Keratinocyte (primary cell): ENCODE measurements at regions not wholly inside any gene's neighbourhood (a gene's known extent, or its start where the extent isn't known, plus 50 kb on each side); places are given as distances from the start of the nearest gene placed in this dataset.

Experiments
- DNase-seq: peaks from one replicate; pipeline ENCODE4 v3.0.0-alpha.2; 2011; ENCODE audit warnings: low read depth, missing footprints, low spot score
- FAIRE-seq: peaks from 2 replicates; lab custom pipeline; 2011; peaks lifted over from hg19 to GRCh38; lab: Jason Lieb, UNC
- H2AFZ ChIP-seq: 2 replicates; pipeline ENCODE4 v1.6.0; 2012; ENCODE audit warnings: low read length, control low read depth, inconsistent platforms; ENCODE audit not compliant: control insufficient read depth
- H3K27ac ChIP-seq: 2 replicates; pipeline ENCODE4 v1.5.1; 2011; ENCODE audit warnings: low read length; ENCODE audit not compliant: control insufficient read depth, insufficient read depth
- H3K27me3 ChIP-seq: 3 replicates; pipeline ENCODE4 v1.6.0; 2011; ENCODE audit warnings: low read length; ENCODE audit not compliant: control insufficient read depth, insufficient read depth; ENCODE audit errors: extremely low read depth
- H3K36me3 ChIP-seq, 2 experiments: 2 replicates in 1 of 2; 3 replicates in 1 of 2; pipeline ENCODE4 v1.5.1; 2011; ENCODE audit warnings: low read length in 2 of 2, mild to moderate bottlenecking in 1 of 2; ENCODE audit not compliant: control insufficient read depth in 2 of 2, insufficient read depth in 2 of 2; ENCODE audit errors: extremely low read depth in 1 of 2
- H3K4me1 ChIP-seq: 3 replicates; pipeline ENCODE4 v1.5.1; 2011; ENCODE audit warnings: low read length; ENCODE audit not compliant: control insufficient read depth, insufficient read depth; ENCODE audit errors: extremely low read depth
- H3K4me2 ChIP-seq: 3 replicates; pipeline ENCODE4 v1.6.0; 2011; ENCODE audit warnings: low read depth, low read length; ENCODE audit not compliant: control insufficient read depth, insufficient read depth; ENCODE audit errors: extremely low read depth
- H3K4me3 ChIP-seq, 3 experiments: fragments of 200-600 bp in 1 of 3; sonication (generic) in 1 of 3; 2 replicates in 2 of 3; 3 replicates in 1 of 3; pipeline ENCODE4 v1.5.1; 2011 to 2016; ENCODE audit warnings: low read length in 3 of 3, mild to moderate bottlenecking in 3 of 3, control low read depth in 2 of 3, inconsistent platforms in 1 of 3, low read depth in 1 of 3, mixed read lengths in 1 of 3, mixed run types in 1 of 3, moderate library complexity in 1 of 3; ENCODE audit not compliant: control insufficient read depth in 2 of 3, insufficient read depth in 2 of 3; ENCODE audit errors: extremely low read depth in 1 of 3
- H3K79me2 ChIP-seq: 2 replicates; pipeline ENCODE4 v1.6.0; 2012; ENCODE audit warnings: low read length; ENCODE audit not compliant: control insufficient read depth, insufficient read depth
- H3K9ac ChIP-seq: 3 replicates; pipeline ENCODE4 v1.6.0; 2011; ENCODE audit warnings: low read length; ENCODE audit not compliant: control insufficient read depth, insufficient read depth; ENCODE audit errors: extremely low read depth
- H3K9me1 ChIP-seq: 3 replicates; pipeline ENCODE4 v1.6.0; 2011; ENCODE audit warnings: low read length; ENCODE audit not compliant: control insufficient read depth, insufficient read depth; ENCODE audit errors: extremely low read depth
- H3K9me3 ChIP-seq: 2 replicates; pipeline ENCODE4 v1.5.1; 2012; ENCODE audit warnings: low read depth, low read length; ENCODE audit not compliant: control insufficient read depth
- H4K20me1 ChIP-seq: 3 replicates; pipeline ENCODE4 v1.6.0; 2011; ENCODE audit warnings: low read length; ENCODE audit not compliant: control insufficient read depth, insufficient read depth; ENCODE audit errors: extremely low read depth
- EZH2 ChIP-seq: IDR thresholded peaks from one replicate; pipeline ENCODE4 v1.6.1; 2012; ENCODE audit warnings: inconsistent platforms, mild to moderate bottlenecking, low read length, moderate library complexity
- dilution Hi-C: fragments of 300-500 bp; cut with MboI; formaldehyde crosslinking; loops from one replicate; pipeline ENCODE4 v1.7.0; 2020; ENCODE audit warnings: low sequenced_read_pairs; ENCODE audit not compliant: extremely low pct_ligation_motif_present
- TF ChIP-seq, protein P1 (sequence below), 3 experiments: IDR thresholded peaks in 1 of 3; conservative IDR thresholded peaks in 1 of 3; optimal IDR thresholded peaks in 1 of 3; 2 replicates in 2 of 3; 3 replicates in 1 of 3; pipeline versions ENCODE3 to v1.5.1; 2011; ENCODE audit warnings: low read length in 3 of 3, mild to moderate bottlenecking in 3 of 3, moderate library complexity in 2 of 3, control low read depth in 1 of 3, inconsistent platforms in 1 of 3; ENCODE audit not compliant: insufficient read depth in 2 of 3; ENCODE audit errors: extremely low read depth in 1 of 3

DNA sequence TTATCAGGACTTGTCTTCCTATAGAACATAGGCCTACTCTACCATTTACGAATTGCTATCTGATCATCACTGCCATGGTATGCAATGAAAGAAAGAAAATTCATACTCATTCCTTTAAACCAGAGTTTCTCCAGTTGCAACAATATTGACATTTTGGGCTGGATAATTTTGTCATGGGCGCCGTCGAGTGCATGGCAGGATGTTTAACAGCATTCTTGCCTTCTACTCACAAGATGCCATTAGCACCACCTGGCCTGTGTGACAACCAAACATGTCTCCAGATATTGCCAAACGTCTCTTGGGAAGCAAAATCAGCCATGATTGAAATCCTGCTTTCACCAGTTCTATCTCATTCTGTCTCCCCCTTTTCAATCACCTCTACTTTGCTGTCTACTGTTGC lies 63.6 kb upstream of the ARHGAP24 start:
- no peaks in the 10 kb centered on the region for H3K79me2 ChIP-seq

DNA sequence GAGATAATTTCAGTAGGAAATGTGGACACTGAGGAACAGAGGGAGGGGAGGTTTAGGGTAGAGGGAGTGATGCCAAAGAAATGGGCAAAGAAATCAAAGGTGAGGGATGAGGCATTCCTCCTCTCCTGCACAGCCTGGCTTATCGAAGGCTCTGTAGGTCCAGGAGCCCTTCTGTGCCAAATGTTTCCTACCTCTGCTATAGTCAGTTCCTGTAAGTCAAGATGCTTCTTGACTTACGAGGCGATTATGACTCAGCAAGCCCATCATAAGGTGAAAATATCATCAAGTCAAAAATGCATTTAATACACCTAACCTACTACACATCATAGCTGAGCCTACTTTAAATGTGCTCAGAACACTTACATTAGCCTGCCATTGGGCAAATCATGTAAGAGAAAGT lies 60.0 kb upstream of the ARHGAP24 start:
- Histone ChIP-seq H3K27me3 (no peaks in the 10 kb centered on the region), H4K20me1 (no peaks in the 10 kb centered on the region), H3K4me3 (no peak overlapping the region), H3K9me1 (no peaks in the 10 kb centered on the region), H3K36me3 (no peaks in the 10 kb centered on the region), H3K27ac (no peak overlapping the region), H3K4me1 (no peaks in the 10 kb centered on the region), H3K4me2 (no peak overlapping the region), H3K9me3 (no peaks in the 10 kb centered on the region), H3K9ac (no peak overlapping the region), H3K79me2 (no peaks in the 10 kb centered on the region), H2AFZ (no peak overlapping the region)
- DNase-seq (peak; percentile 25), FAIRE-seq (no peak)
- TF ChIP-seq, protein P1, sequence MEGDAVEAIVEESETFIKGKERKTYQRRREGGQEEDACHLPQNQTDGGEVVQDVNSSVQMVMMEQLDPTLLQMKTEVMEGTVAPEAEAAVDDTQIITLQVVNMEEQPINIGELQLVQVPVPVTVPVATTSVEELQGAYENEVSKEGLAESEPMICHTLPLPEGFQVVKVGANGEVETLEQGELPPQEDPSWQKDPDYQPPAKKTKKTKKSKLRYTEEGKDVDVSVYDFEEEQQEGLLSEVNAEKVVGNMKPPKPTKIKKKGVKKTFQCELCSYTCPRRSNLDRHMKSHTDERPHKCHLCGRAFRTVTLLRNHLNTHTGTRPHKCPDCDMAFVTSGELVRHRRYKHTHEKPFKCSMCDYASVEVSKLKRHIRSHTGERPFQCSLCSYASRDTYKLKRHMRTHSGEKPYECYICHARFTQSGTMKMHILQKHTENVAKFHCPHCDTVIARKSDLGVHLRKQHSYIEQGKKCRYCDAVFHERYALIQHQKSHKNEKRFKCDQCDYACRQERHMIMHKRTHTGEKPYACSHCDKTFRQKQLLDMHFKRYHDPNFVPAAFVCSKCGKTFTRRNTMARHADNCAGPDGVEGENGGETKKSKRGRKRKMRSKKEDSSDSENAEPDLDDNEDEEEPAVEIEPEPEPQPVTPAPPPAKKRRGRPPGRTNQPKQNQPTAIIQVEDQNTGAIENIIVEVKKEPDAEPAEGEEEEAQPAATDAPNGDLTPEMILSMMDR (optimal IDR thresholded peaks at IDR 0.05 in 1 of 3, IDR thresholded peaks at IDR 0.05 in 1 of 3, conservative IDR thresholded peaks at IDR 0.05 in 1 of 3; ENCODE audit: extremely low read depth in 1 of 3, insufficient read depth in 2 of 3, low read length in 3 of 3), result no peak
- TF ChIP-seq EZH2, result no peak
- dilution Hi-C loops, result no loop called here

More for the DNA sequence above, 63.6 kb upstream of the ARHGAP24 start:
- Histone ChIP-seq H3K4me1 (no peaks in the 10 kb centered on the region), H3K27ac (no peak overlapping the region), H4K20me1 (no peaks in the 10 kb centered on the region), H3K36me3 (no peaks in the 10 kb centered on the region), H3K27me3 (no peaks in the 10 kb centered on the region), H3K4me3 (no peak overlapping the region), H3K9ac (no peak overlapping the region), H3K9me1 (no peaks in the 10 kb centered on the region), H2AFZ (no peak overlapping the region), H3K4me2 (no peak overlapping the region), H3K9me3 (no peaks in the 10 kb centered on the region)
- DNase-seq, result no peak
- FAIRE-seq, result no peak
- dilution Hi-C loops, result no loop called here
- TF ChIP-seq, protein P1 (optimal IDR thresholded peaks at IDR 0.05 in 1 of 3, IDR thresholded peaks at IDR 0.05 in 1 of 3, conservative IDR thresholded peaks at IDR 0.05 in 1 of 3; ENCODE audit: extremely low read depth in 1 of 3, insufficient read depth in 2 of 3, low read length in 3 of 3), result no peak
- no peak for TF ChIP-seq EZH2
